GM06990 (cell line): ENCODE measurements at regions not wholly inside any gene's neighbourhood (a gene's known extent, or its start where the extent isn't known, plus 50 kb on each side); places are given as distances from the start of the nearest gene placed in this dataset.

Experiments used
- DNase-seq: peaks from one replicate; pipeline ENCODE4 v3.0.0-alpha.2; 2011; ENCODE audit not compliant: insufficient read length; ENCODE audit errors: extremely low read depth
- H3K27me3 ChIP-seq: replicated peaks from 2 replicates; pipeline ENCODE4 v1.6.0; 2011; ENCODE audit warnings: low read length; ENCODE audit not compliant: control insufficient read depth, insufficient read depth
- H3K36me3 ChIP-seq: 2 replicates; pipeline ENCODE4 v1.5.1; 2011; ENCODE audit warnings: low read length; ENCODE audit not compliant: control insufficient read depth, insufficient read depth
- H3K4me3 ChIP-seq: replicated peaks from 2 replicates; pipeline ENCODE4 v1.5.1; 2011; ENCODE audit warnings: low read depth, mild to moderate bottlenecking, control low read depth, low read length
- TF ChIP-seq, protein P1 (sequence below): IDR thresholded peaks from 2 replicates; pipeline ENCODE4 v1.5.1; 2011; ENCODE audit warnings: low read length, control low read depth, mild to moderate bottlenecking, inconsistent platforms; ENCODE audit not compliant: insufficient read depth, poor library complexity, severe bottlenecking

DNA sequence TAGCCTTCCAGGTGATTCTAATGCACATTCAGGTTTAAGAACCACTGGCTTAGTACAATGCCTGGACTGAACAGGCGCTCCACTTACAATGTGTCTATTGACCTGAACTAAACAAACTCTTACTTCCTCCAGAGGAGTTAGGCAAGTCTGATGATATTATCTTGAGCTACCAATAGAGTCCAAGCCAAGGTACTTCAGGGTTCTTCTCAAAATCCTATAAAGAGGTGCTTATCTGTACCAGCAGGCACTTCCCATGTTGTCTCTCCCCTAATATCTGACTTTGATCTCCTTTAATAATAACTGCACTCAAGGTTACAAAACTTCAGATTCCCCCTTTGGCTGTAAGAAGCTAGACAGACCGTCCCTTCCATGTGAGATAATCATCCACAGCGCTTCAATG is 157.0 kb upstream of the SVIL start:
- TF ChIP-seq, protein P1, sequence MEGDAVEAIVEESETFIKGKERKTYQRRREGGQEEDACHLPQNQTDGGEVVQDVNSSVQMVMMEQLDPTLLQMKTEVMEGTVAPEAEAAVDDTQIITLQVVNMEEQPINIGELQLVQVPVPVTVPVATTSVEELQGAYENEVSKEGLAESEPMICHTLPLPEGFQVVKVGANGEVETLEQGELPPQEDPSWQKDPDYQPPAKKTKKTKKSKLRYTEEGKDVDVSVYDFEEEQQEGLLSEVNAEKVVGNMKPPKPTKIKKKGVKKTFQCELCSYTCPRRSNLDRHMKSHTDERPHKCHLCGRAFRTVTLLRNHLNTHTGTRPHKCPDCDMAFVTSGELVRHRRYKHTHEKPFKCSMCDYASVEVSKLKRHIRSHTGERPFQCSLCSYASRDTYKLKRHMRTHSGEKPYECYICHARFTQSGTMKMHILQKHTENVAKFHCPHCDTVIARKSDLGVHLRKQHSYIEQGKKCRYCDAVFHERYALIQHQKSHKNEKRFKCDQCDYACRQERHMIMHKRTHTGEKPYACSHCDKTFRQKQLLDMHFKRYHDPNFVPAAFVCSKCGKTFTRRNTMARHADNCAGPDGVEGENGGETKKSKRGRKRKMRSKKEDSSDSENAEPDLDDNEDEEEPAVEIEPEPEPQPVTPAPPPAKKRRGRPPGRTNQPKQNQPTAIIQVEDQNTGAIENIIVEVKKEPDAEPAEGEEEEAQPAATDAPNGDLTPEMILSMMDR, result no peak
- Histone ChIP-seq H3K4me3 (no peak overlapping the region), H3K36me3 (no peaks in the 10 kb centered on the region), H3K27me3 (no peaks in the 10 kb centered on the region)
- DNase-seq, result no peak

DNA sequence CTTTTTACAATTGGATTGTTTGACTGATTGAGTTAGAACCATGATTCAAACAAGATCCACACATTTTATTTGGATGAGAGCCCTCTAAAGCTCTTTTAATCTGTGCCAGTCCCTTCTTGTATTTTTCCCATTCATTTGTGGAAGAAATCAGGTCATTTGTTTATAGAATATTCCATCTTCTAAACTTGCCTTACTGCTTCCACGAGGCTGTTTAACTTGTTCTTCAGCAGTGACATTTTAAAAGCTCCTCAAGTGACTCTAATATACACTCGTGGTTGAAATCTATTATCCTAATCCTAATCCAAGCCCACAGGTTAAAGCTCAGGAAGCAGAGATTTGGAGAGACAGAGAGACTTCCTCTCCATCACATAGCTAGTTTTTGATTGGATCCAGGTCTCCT is 155.4 kb upstream of the SVIL start:
- TF ChIP-seq, protein P1, result no peak
- no peak overlapping the region for H3K4me3 ChIP-seq
- no peak for DNase-seq
- H3K36me3 ChIP-seq, result no peaks in the 10 kb centered on the region
- no peaks in the 10 kb centered on the region for H3K27me3 ChIP-seq

GRCh38 chr10:29788113-29788512 is 153.3 kb upstream of the SVIL start:
- DNase-seq, result no peak
- TF ChIP-seq, protein P1, result no peak
- Histone ChIP-seq H3K27me3 (no peaks in the 10 kb centered on the region), H3K36me3 (no peaks in the 10 kb centered on the region), H3K4me3 (no peak overlapping the region)

DNA sequence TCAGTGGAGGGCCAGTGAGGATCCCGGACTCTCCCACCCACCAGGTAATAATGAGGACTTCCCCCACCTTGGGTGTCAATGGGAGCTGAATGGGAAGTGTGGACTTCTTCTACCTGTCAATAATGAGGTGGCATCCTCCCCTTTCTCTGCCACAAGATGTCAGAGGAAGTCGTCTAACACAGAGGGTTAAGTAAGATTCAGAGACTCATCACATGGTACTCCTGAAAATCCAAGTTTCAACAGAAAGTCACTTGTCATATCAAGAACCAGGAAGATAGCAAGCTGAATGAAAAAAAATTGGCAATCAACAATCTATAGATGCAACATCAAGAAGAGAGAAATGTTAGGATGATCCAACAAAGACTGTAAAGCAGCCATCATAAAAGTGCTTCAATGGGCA is 150.9 kb upstream of the SVIL start:
- Histone ChIP-seq H3K27me3 (no peaks in the 10 kb centered on the region), H3K36me3 (no peaks in the 10 kb centered on the region), H3K4me3 (no peak overlapping the region)
- DNase-seq, result no peak
- TF ChIP-seq, protein P1, result no peak

DNA sequence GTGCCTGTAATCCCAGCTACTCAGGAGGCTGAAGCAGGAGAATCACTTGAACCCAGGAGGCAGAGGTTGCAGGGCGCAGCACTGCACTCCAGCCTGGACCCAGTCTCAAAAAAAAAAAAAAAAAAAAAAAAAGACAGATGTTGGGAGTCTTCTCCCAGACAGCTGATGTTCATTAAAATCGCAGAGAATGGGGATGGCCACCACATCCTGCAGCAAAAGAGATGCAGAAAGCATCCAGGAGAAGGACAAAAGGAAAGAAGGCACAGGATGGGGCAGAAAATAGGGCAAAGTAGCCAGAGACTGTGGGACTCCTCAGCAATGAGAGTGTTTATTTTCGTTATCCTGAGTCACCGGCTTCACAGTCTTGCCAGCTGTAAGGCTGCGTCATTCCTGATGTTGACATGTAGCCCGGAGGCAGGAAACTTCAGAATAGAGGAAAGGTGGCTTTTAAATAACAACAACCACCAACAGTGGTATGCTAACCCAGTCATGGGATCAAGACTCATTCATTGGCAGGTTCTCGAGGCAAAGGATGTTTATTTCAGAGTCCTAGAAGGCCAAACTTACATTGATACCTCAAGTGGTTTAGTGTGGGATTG is 149.5 kb upstream of the SVIL start:
- no peaks in the 10 kb centered on the region for H3K36me3 ChIP-seq
- no peak overlapping the region for H3K4me3 ChIP-seq
- no peaks in the 10 kb centered on the region for H3K27me3 ChIP-seq
- DNase-seq, result no peak
- TF ChIP-seq, protein P1, result no peak
